GM19351 (cell line): ENCODE measurements at regions not wholly inside any gene's neighbourhood (a gene's known extent, or its start where the extent isn't known, plus 50 kb on each side); places are given as distances from the start of the nearest gene placed in this dataset.
"Not testable (repeated sequence)": the region's sequence is repeated elsewhere in the genome, so short reads cannot be mapped to it uniquely, and the experiment has no call there.

Experiments
- ATAC-seq: cut with Tn5 transposase; IDR thresholded peaks from one replicate; pipeline ENCODE4 v1.9.1; 2021; ENCODE audit warnings: mild to moderate bottlenecking, moderate library complexity; ENCODE audit not compliant: unreplicated experiment

GRCh38 chr16:16613212-16613611 lies 234.3 kb downstream of the NPIPA7 start:
- not testable (repeated sequence) for ATAC-seq

DNA sequence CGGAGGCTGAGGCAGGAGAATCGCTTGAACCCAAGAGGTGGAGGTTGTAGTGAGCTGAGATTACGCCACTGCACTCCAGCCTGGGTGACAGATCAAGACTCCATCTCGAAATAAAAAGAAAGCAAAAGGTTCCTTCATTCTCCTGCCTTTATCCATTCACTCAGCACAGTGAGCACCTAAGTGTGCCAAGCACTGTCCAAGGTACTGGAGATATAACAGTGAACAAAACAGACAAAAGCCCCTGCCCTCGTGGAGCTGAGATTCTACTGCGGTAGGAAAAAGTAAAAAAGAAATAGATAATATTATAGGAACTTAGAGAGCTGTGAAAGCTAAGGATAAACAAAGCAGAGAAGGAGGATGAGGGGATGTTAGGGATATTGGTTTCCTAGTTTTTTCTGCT lies 235.5 kb downstream of the NPIPA7 start:
- ATAC-seq, result not testable (repeated sequence)

GRCh38 chr16:16618963-16619465 lies 240.1 kb downstream of the NPIPA7 start:
- not testable (repeated sequence) for ATAC-seq

GRCh38 chr16:16624367-16624766 lies 245.4 kb downstream of the NPIPA7 start:
- ATAC-seq, result not testable (repeated sequence)

DNA sequence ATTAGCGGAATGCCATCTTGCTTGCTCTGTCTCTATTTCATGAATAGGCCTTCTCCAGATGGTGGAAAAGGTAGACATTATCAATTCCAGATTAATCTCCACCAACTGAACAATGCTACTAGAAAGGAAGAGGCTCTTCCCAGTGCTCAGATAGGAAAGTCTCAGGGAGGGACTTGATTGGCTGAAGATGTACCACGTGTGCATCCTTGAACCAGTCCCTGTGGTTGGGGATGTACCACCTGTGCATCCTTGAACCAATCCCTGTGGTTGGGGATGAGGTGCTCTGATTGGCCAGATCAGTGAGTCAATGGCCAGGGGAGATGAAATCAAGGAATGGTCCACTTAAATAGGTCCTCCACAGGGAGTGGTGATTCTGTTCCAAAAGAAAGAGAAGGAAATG lies 246.2 kb downstream of the NPIPA7 start:
- not testable (repeated sequence) for ATAC-seq

- not testable (repeated sequence) for ATAC-seq
Measured at GRCh38 chr16:16627865-16628264, 248.9 kb downstream of the NPIPA7 start.

- ATAC-seq, result not testable (repeated sequence)
Measured at GRCh38 chr16:16638231-16638630, 259.3 kb downstream of the NPIPA7 start.

- not testable (repeated sequence) for ATAC-seq
Measured at GRCh38 chr16:16638714-16639113, 259.8 kb downstream of the NPIPA7 start.

DNA sequence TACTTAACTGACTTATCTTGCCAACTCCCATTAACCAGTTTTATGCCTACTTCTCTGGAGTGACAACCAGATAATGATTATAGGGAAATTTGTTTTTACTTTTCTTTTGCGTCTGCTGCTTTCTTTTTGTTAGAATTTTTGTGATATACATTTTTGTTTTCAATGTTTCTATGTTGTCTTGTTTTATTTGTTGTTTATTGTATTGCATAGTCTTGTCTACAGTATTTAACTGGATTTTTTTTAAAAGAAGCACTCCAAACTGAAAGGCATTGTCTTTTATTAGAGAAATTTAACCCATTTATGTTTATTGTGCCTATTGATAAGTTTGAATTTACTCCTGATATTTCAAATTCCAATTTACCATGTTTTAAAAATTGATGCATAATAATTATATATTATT lies 264.9 kb downstream of the NPIPA7 start:
- not testable (repeated sequence) for ATAC-seq

- ATAC-seq, result not testable (repeated sequence)
Measured at GRCh38 chr16:16648002-16648401, 269.1 kb downstream of the NPIPA7 start.

DNA sequence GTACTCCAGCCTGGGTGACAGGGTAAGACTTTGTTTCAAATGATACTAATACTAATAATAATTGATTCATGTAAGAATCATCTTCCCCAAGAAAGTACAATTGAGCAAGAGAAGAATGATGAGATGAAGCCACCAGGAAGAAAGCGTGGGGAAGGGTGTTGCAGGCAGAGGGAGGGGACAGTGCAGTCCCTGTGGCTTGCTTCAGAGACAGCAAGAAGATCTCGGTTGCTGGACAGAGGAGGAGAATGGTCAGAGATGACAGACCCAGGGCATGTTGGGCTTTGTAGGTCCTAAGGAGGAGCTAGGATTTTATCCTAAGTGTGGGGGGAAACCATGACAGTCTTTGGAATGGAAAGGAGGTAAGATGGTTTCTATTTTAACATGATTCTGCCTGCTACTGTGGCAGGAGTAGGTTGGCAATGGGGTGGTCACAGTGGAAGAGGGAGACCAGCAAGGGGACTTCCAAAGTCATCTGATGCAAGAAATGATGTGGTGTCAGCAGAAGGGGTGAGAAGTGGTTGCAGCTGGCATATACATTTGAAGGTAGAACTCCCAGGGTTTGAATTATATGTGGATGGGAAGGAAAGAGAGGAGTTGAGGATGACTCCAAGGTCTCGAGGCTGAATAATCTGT lies 293.4 kb downstream of the NPIPA7 start:
- not testable (repeated sequence) for ATAC-seq

DNA sequence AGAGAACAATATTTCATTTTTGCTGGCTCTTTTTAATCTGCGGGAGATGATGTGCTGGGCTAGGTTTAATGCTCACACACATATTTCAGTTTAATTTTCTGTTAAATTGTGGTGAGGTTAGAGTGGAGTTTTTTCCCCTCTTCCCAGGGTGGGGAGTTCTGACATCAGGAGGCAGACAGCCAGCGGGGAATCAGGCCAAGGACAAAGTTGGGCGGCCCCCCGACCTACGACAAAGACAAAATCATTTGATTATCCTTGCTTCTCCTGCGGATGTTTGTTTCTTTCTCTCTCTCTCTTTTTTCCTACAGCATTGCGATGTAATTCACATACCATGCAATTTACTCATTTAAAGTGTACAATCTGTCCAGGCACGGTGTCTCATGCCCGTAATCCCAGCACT lies 295.9 kb downstream of the NPIPA7 start:
- ATAC-seq, result not testable (repeated sequence)

DNA sequence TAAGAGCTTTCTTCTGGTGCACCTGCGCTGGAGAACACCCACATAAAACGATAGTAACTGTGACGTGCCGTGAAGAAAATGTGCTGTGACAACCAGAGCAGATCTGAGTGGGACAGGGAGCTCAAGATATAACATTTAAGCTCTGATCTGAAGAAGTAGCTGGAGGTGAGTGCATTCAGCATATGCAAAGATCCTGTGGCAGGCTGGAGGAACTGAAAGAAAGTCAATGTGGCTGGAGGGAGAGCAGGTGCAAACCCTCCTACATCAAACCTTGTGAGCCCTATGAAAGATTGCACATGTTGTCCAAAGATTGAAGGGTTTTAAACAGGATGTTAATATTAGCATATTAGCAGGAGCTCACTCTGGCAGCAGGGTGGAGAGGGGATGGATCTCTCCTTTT lies 342.9 kb downstream of the NPIPA7 start:
- ATAC-seq, result not testable (repeated sequence)

GRCh38 chr16:16722666-16723065 lies 343.7 kb downstream of the NPIPA7 start:
- ATAC-seq, result not testable (repeated sequence)

GRCh38 chr16:16723819-16724519 lies 345.0 kb downstream of the NPIPA7 start:
- ATAC-seq, result not testable (repeated sequence)

DNA sequence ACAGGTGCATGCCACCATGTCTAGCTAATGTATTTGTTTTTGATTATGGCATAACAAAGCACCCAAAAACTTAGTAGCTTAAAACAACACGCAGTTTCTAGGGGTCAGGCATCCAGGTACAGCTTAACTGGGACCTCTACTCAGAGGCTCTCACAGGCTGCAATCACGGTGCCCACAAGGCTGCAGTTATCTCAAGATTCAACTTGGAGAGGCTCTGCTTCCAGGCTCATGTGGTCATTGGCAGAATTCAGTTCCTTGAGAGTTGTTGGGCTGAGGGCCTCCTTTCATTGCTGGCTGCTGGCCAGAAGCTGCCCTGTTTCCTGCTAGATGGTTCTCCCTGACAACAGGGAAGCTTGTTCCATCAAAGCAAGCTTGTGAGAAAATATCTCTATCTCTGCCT lies 348.1 kb downstream of the NPIPA7 start:
- ATAC-seq, result not testable (repeated sequence)

- not testable (repeated sequence) for ATAC-seq
Measured at GRCh38 chr16:16742573-16742972, 363.6 kb downstream of the NPIPA7 start.

- not testable (repeated sequence) for ATAC-seq
Measured at GRCh38 chr16:16754992-16755667, 376.2 kb downstream of the NPIPA7 start.

DNA sequence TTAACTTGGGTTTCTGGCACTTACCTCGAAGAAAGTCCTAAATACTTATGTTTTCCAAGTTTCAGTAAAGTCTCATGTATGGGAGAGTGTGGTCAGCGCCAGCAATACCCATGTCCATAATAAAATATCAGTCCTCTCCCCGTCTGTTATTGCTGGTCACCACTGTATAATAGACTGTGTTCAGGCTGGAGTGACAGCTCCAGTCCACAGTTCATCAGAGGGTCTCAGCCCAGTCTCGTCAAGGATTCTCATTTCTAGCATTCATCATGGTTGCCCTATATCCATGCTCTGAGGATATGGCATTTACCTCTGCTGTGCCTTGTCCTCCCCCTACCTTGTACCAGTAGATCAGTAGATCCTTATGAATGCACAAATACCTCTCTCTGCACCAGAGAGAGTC lies 384.5 kb downstream of the NPIPA7 start:
- ATAC-seq, result no peak

DNA sequence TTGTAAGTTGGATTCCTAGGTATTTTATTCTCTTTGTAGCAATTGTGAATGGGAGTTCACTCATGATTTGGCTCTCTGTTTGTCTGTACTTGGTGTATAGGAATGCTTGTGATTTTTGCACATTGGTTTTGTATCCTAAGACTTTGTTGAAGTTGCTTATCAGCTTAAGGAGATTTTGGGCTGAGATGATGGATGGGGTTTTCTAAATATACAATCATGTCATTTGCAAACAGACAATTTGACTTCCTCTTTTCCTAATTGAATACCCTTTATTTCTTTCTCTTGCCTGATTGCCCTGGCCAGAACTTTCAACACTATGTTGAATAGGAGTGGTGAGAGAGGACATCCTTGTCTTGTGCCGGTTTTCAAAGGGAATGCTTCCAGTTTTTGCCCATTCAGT lies 391.8 kb downstream of the NPIPA7 start:
- ATAC-seq, result not testable (repeated sequence)

GRCh38 chr16:16774389-16774788 lies 395.4 kb downstream of the NPIPA7 start:
- ATAC-seq, result no peak

DNA sequence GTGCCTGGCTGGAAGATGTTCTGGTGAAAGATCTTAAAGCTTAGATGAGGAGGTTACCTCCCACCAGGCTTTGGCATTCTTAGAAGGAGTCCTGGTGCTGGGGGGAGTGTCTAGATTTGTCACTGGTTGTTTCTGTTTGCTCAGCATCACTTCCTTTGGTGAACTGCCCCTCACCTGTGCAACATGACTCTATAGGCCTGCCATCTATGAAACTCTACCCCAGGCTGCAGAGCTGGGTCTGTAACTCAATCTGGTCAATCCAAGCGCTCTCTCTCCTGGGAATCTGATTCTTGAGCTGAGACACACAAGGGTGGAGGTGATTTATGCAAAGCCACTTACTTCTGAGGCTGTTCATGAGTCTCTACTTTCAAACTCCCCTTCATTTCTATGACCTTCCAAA lies 399.4 kb downstream of the NPIPA7 start:
- no peak for ATAC-seq
